Left lobe of liver (tissue), 2 donors: ENCODE measurements at regions not wholly inside any gene's neighbourhood (a gene's known extent, or its start where the extent isn't known, plus 50 kb on each side); places are given as distances from the start of the nearest gene placed in this dataset.
"Not testable (repeated sequence)": the region's sequence is repeated elsewhere in the genome, so short reads cannot be mapped to it uniquely, and the experiment has no call there.

Experiments used
- ATAC-seq: fragments of 200-7000 bp; cut with Tn5 transposase; one replicate; pipeline ENCODE4 v1.9.1; 2020; ENCODE audit warnings: mild to moderate bottlenecking, moderate library complexity
- DNase-seq: peaks from one replicate; pipeline ENCODE4 v3.0.0-alpha.2; 2020; ENCODE audit warnings: low spot score
- donor health status: DM: no; HTN: no; CAD: no; lungs with moderate emphysema.
- donor health status: DM: no; HTN: yes; CAD: no.

GRCh38 chr4:151559595-151559994, 150.6 kb downstream of the FHIP1A start:
- ATAC-seq = no peak
- DNase-seq = no peak

GRCh38 chr4:151561551-151562256, 152.7 kb downstream of the FHIP1A start:
- no peak for ATAC-seq
- DNase-seq = no peak

- no peak for ATAC-seq
- DNase-seq = no peak
Observed at GRCh38 chr4:151563194-151563593, 154.2 kb downstream of the FHIP1A start.

GRCh38 chr4:151564321-151564720, 155.3 kb downstream of the FHIP1A start:
- no peak for ATAC-seq
- no peak for DNase-seq

DNA sequence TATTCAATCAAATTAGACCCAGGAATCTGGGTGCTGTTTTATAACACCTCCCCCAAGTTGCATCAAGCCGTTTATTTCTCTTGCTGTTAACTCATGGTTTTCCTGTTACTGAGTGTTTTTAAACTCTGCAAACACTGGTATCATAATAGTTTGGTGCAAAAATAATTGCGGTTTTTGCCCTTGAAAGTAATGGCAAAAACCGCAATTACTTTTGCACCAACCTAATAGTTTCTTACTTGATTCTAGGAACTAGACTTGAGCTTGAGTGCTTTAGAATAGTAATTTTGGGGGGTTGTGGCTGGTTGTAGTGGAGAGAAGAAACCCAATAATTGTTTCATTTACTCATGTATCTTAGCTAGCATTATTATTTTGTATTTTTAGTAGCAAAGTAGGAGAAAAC, 156.6 kb downstream of the FHIP1A start:
- no peak for DNase-seq
- ATAC-seq = no peak

GRCh38 chr4:151566053-151566452, 157.1 kb downstream of the FHIP1A start:
- ATAC-seq (no peak), DNase-seq (no peak)

GRCh38 chr4:151567056-151567455, 158.1 kb downstream of the FHIP1A start:
- DNase-seq (no peak), ATAC-seq (no peak)

DNA sequence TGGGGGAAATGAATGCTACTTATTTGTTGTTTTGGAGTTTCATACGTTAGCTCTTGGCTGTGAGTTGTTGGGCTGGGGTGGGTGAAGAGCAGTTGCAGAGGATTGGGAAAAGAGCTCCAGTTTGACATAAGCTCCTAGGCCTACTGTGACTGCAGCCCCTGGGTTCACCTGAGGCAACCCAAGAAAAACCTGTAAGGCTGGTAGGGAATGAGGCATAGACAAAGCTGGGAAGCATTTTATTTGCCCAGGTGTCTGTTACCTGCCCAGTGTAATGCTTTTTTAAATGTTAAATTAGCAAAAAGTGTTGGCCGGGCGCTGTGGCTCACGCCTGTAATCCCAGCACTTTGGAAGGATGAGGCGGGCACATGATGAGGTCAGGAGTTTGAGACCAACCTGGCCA, 160.0 kb downstream of the FHIP1A start:
- DNase-seq = no peak
- ATAC-seq = no peak

DNA sequence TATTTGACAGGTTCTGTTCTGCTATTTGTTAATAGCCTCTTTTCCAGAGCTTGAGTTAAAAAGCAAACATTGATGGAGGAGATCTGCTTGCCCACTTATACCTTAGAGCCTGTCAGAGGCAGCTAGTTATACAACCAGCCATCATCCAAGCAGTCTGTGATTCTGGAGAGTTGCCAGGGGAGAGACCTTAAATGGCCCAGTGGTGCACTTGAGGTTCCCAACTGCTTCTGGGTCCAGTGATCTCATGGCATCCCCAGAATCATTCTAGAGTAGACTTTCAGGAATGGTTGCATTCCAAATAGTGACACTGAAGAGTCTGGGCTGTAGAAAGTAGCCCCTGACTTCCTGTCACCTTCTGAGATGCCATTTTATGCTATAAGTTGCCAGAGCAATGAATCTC, 160.7 kb downstream of the FHIP1A start:
- DNase-seq = no peak
- no peak for ATAC-seq

DNA sequence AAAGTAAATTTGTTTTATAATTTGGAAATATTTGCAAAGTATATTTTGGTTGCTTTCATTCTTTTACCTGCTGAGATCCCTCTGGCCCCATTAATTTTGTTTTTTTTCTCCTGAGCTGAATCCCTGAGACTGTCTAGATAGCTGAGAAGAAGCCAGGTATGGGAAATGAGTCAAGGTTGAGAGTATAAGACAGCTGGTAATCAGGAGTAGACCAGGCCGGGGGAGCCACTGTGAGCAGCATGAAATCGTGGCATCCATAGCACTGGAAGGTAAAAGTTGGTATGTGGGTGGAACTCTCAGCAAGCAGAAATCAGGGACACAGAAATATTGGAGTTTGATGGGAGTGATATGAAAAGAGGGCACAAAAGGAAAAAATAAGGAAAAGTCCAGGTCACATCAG, 164.5 kb downstream of the FHIP1A start:
- no peak for DNase-seq

GRCh38 chr4:151573945-151574344, 165.0 kb downstream of the FHIP1A start:
- ATAC-seq (no peak), DNase-seq (no peak)

More for the DNA sequence above, 164.5 kb downstream of the FHIP1A start:
- ATAC-seq = no peak

GRCh38 chr4:151574968-151575367, 166.0 kb downstream of the FHIP1A start:
- DNase-seq = no peak
- no peak for ATAC-seq

DNA sequence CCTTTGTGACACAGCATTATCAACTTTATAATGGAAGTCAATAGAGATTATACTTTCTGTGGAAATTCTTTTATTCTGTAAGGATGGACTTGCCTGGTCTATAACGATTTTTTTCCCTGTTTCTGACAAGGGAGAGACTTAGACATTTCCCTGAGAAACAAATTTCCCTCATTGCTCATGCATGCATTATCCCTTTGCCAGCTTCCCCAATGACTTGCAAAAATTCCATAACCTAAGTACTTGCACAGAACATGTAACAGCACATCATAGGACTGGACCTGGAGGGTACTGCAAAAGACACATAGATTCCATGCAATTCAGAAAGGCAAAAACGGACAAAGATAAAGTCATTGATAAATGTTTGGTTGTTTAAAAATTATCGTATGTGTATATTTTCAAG, 166.7 kb downstream of the FHIP1A start:
- ATAC-seq = no peak
- DNase-seq = no peak

DNA sequence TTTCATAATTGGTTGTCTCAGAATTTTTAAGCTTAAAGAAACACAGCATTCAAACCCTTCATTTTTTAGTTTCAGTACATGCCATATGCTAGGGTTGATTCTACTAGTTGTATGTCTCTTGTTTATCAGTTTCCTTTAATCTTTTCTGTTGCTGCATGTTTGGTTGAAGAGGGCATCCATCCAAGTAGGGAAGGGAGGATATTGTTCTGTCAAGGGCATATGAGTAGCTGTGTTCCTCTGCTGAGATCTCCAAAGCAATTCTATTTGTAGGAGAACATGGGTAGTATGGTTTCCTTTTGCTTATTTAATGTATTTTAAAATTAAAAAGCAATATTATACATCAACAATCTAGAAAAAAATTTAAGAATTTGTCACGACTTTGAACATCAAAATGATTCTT, 167.7 kb downstream of the FHIP1A start:
- DNase-seq (no peak), ATAC-seq (no peak)

- ATAC-seq = no peak
- no peak for DNase-seq
Observed at GRCh38 chr4:151581570-151581969, 172.6 kb downstream of the FHIP1A start.

- DNase-seq (no peak), ATAC-seq (no peak)
Observed at GRCh38 chr4:151582098-151582497, 173.1 kb downstream of the FHIP1A start.

DNA sequence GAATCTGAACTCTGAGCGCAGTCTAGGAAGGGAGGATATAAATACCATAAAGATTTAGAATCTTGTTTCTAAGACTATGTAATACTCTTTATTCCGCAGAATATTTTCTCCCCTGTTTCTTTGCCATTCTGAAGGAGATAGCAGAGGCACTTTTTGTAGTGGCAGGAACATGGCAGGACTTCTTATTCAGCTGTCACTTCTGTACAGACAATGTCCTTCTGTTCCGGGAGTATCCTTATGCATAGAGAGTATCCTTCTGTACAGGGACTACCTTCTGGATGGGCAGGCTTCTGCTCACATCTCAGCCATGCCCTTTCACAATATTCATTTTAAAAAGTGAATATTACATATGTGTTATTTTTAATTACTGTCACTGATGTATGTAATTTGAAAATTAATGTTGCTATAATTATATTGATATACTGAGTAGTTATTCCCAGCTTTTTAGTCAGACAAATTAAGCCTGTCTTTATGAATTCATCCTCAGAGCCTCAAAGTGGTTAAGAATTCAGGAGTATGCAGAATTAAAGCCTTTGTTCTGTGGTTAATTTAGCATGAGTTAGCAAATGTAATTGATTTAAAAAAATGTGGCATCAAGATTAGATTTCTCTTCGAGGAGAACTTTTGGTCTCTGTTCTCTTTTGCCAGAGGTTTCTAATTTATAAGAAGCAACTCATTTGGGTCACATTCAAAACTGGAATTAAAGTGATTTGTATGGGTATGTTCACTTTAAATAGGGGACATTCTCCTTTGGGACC, 174.4 kb downstream of the FHIP1A start:
- ATAC-seq = no peak
- no peak for DNase-seq

DNA sequence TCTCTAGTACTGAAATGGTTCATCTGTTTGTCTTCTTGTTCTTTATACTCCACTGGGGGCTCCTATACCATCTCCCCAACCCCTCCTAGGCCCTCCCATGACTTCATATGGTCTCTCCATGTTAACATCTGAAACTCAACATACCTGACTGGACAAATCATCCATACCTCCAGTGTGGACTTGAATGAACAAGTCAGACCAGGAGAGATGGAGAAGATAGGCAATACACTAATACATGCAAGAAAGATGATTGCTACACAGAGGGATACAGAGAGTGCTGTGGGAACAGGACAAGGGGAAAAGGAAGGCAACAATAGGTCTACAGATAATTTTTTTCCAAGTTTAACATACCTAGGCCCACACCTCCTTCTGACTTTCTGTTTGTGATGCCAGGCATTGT, 175.1 kb downstream of the FHIP1A start:
- DNase-seq = no peak
- no peak for ATAC-seq

DNA sequence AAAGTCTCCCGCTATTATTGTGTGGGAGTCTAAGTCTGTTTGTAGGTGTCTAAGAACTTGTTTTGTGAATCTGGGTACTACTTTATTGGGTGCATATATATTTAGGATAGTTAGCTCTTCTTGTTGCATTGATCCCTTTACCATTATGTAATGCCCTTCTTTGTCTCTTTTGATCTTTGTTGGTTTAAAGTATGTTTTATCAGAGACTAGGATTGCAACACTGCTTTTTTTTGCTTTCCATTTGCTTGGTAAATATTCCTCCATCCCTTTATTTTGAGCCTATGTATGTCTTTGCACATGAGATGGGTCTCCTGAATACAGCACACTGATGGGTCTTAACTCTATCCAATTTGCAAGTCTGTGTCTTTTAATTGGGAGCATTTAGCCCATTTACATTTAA, 165.2 kb downstream of the GATB start:
- DNase-seq, ATAC-seq: not testable (repeated sequence)

DNA sequence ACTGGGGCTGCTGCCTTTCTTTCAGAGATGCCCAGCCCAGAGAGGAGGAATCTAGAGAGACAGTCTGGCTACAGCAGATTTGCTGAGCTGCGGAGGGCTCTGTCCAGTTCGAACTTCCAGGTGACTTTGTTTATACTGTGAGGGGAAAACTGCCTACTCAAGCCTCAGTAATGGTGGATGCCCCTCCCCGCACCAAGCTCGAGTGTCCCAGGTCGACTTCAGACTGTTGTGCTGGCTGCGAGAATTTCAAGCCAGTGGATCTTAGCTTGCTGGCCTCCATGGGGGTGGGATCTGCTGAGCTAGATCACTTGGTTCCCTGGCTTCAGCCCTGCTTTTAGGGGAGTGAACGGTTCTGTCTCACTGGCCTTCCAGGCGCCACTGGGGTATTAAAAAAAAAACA, 163.1 kb downstream of the GATB start:
- ATAC-seq, DNase-seq: not testable (repeated sequence)

DNA sequence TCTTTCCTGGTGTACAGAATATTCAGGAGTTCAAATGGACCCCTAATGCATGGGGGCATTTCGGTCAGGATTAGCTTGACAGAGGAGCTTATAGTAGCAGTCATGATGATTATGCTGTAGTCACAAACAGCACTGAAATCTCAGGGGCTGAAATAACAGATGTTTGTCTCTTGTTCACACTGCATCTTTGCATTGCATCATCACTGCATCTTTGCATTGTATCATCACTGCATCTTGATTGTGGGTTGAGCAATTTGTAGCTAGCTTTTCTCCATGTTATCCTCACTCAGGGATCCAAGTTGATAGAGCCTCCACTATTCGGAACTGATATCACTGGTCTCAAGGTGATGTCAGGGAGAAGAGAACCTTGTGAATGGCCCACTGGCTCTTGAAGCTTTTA, 160.9 kb downstream of the GATB start:
- ATAC-seq = no peak

GRCh38 chr4:151600432-151600831, 160.4 kb downstream of the GATB start:
- ATAC-seq = no peak
- no peak for DNase-seq

More for the DNA sequence above, 160.9 kb downstream of the GATB start:
- no peak for DNase-seq

DNA sequence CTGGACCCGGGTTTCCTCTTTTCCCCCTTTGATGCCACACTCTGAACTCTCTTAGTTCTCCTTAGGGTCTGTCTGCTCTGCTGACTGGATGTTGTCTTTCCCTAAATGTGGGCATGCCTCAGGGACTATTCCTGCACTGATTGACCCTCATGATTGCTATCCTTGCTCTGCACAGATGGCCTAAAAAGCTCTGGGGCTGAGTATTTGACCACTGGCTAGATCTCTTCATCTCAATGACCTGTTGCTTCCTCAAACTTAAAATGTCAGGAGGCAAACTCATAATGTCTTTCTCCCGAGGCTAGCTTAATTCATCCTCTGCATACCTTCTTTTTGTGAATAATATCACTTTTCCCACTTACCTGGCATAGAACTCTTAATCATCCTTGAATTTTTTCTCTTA, 157.4 kb downstream of the GATB start:
- DNase-seq (no peak), ATAC-seq (no peak)
